Thyroid gland (tissue), 4 donors: ENCODE measurements at regions not wholly inside any gene's neighbourhood (a gene's known extent, or its start where the extent isn't known, plus 50 kb on each side); places are given as distances from the start of the nearest gene placed in this dataset.

Experiments
- POLR2A ChIP-seq, 2 donors: fragments of 450-650 bp; IDR thresholded peaks; one replicate each; pipeline ENCODE4 v1.6.1; 2017; ENCODE audit warnings: antibody characterized with exemption in 2 of 2, mild to moderate bottlenecking in 2 of 2, moderate library complexity in 1 of 2
- TF ChIP-seq, protein P1 (sequence below), 6 experiments: fragments of 200-600 bp in 3 of 6; fragments of 450-650 bp in 3 of 6; sonication (generic) in 3 of 6; IDR thresholded peaks; one replicate each; pipeline ENCODE4 v1.5.1; 2016 to 2019; ENCODE audit warnings: antibody characterized with exemption in 6 of 6, mild to moderate bottlenecking in 2 of 6, inconsistent platforms in 1 of 6, moderate library complexity in 1 of 6

DNA sequence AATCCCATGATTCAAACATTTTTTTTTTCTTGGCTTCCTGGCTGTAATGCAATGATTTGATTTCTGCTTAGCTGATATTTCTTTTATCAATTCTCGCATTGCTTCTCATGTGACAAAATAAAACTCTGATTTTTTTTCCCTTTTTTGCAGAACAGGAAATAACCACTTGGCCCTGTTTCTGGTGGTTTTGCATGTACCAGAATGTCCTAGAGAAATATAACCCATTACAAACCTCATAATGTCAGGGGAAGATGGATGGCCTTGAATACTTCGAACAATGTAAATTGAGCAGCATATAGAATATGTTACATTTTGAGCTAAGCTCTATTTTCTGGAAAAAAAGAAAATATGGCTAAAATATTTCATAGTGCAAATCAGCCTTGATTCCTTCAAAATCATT lies 275.6 kb downstream of the RAP2B start:
- TF ChIP-seq, protein P1, sequence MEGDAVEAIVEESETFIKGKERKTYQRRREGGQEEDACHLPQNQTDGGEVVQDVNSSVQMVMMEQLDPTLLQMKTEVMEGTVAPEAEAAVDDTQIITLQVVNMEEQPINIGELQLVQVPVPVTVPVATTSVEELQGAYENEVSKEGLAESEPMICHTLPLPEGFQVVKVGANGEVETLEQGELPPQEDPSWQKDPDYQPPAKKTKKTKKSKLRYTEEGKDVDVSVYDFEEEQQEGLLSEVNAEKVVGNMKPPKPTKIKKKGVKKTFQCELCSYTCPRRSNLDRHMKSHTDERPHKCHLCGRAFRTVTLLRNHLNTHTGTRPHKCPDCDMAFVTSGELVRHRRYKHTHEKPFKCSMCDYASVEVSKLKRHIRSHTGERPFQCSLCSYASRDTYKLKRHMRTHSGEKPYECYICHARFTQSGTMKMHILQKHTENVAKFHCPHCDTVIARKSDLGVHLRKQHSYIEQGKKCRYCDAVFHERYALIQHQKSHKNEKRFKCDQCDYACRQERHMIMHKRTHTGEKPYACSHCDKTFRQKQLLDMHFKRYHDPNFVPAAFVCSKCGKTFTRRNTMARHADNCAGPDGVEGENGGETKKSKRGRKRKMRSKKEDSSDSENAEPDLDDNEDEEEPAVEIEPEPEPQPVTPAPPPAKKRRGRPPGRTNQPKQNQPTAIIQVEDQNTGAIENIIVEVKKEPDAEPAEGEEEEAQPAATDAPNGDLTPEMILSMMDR (IDR thresholded peaks at IDR 0.05) = no peak
- no peak for TF ChIP-seq POLR2A (IDR thresholded peaks at IDR 0.05)
